ENCODE measurements at regions not wholly inside any gene's neighbourhood (a gene's known extent, or its start where the extent isn't known, plus 50 kb on each side); places are given as distances from the start of the nearest gene placed in this dataset.

- TF ChIP-seq EZH2 (IDR thresholded peaks at IDR 0.05) (no peak), POLR2A (IDR thresholded peaks at IDR 0.05; ENCODE audit: borderline replicate concordance, extremely low read depth, insufficient read depth, insufficient read length) (no peak), ZFX (IDR thresholded peaks at IDR 0.05) (no peak), CTCF (IDR thresholded peaks at IDR 0.05 in 2 of 3, conservative IDR thresholded peaks at IDR 0.05 in 1 of 3; ENCODE audit: borderline replicate concordance in 1 of 3, insufficient read depth in 1 of 3, low read depth in 2 of 3, low read length in 2 of 3) (no peak), TCF7L2 (IDR thresholded peaks at IDR 0.05; ENCODE audit: borderline replicate concordance, extremely low read depth, insufficient read depth, insufficient read length) (no peak), YY1 (IDR thresholded peaks at IDR 0.05; ENCODE audit: extremely low read depth, insufficient replicate concordance, low read depth, low read length) (no peak), SRF (IDR thresholded peaks at IDR 0.05; ENCODE audit: low read depth) (no peak), SIN3A (IDR thresholded peaks at IDR 0.05; ENCODE audit: low read depth) (no peak), CEBPB (IDR thresholded peaks at IDR 0.05; ENCODE audit: low read depth) (no peak), ELF1 (IDR thresholded peaks at IDR 0.05; ENCODE audit: borderline replicate concordance, low read depth) (no peak), RAD21 (IDR thresholded peaks at IDR 0.05; ENCODE audit: low read depth) (no peak), POLR2AphosphoS5 (IDR thresholded peaks at IDR 0.05; ENCODE audit: low read depth, low read length) (no peak)
These were observed 155.2 kb downstream of the FBXO15 start for GRCh38 chr18:73992242-73993022.
